H9 (cell line): ENCODE measurements at regions not wholly inside any gene's neighbourhood (a gene's known extent, or its start where the extent isn't known, plus 50 kb on each side); places are given as distances from the start of the nearest gene placed in this dataset.

ENCODE experiments used
- DNase-seq: peaks from one replicate; pipeline ENCODE4 v3.0.0-alpha.2; 2017
- H2AFZ ChIP-seq: one replicate; pipeline ENCODE4 v1.6.1; 2013; ENCODE audit warnings: mild to moderate bottlenecking, low read length, control low read depth, moderate library complexity
- H2AK5ac ChIP-seq: 2 replicates; pipeline ENCODE4 v1.6.1; 2013; ENCODE audit warnings: low read length, control low read depth, mixed read lengths; ENCODE audit not compliant: insufficient read length
- H2BK120ac ChIP-seq: one replicate; pipeline ENCODE4 v1.6.1; 2013; ENCODE audit warnings: low read depth, mild to moderate bottlenecking, low read length, control low read depth, inconsistent platforms; ENCODE audit not compliant: poor library complexity, severe bottlenecking
- H2BK12ac ChIP-seq: 2 replicates; pipeline ENCODE4 v1.6.1; 2013; ENCODE audit warnings: low read length, control low read depth, mixed read lengths, low read depth; ENCODE audit not compliant: insufficient read length
- H2BK15ac ChIP-seq: 2 replicates; pipeline ENCODE4 v1.6.1; 2013; ENCODE audit warnings: low read depth, low read length, control low read depth
- H2BK20ac ChIP-seq: one replicate; pipeline ENCODE4 v1.6.1; 2013; ENCODE audit warnings: low read depth, mild to moderate bottlenecking, low read length, control low read depth, inconsistent platforms; ENCODE audit not compliant: poor library complexity, severe bottlenecking
- H2BK5ac ChIP-seq: 2 replicates; pipeline ENCODE4 v1.6.1; 2013; ENCODE audit warnings: low read length, control low read depth, mixed read lengths; ENCODE audit not compliant: insufficient read length
- H3K14ac ChIP-seq: 2 replicates; pipeline ENCODE4 v1.6.1; 2013; ENCODE audit warnings: low read length, control low read depth; ENCODE audit not compliant: insufficient read depth
- H3K18ac ChIP-seq: 2 replicates; pipeline ENCODE4 v1.6.1; 2013; ENCODE audit warnings: low read depth, mild to moderate bottlenecking, mixed read lengths, low read length, control low read depth; ENCODE audit not compliant: insufficient read length
- H3K23ac ChIP-seq: 2 replicates; pipeline ENCODE4 v1.6.1; 2013; ENCODE audit warnings: low read length, control low read depth, mixed read lengths, low read depth; ENCODE audit not compliant: insufficient read length
- H3K23me2 ChIP-seq: 2 replicates; pipeline ENCODE4 v1.6.1; 2013; ENCODE audit warnings: low read depth, mild to moderate bottlenecking, mixed read lengths, low read length, control low read depth; ENCODE audit not compliant: insufficient read length, poor library complexity, severe bottlenecking
- H3K27ac ChIP-seq: 2 replicates; pipeline ENCODE4 v1.5.1; 2013; ENCODE audit warnings: low read length, control low read depth, mixed read lengths, low read depth; ENCODE audit not compliant: insufficient read length
- H3K27me3 ChIP-seq: 2 replicates; pipeline ENCODE4 v1.6.1; 2013; ENCODE audit warnings: low read length, control low read depth, inconsistent platforms; ENCODE audit not compliant: insufficient read depth
- H3K4ac ChIP-seq: 2 replicates; pipeline ENCODE4 v1.6.1; 2013; ENCODE audit warnings: low read depth, mild to moderate bottlenecking, control low read depth, inconsistent platforms, low read length, moderate library complexity
- H3K4me1 ChIP-seq: 2 replicates; pipeline ENCODE4 v1.6.1; 2013; ENCODE audit warnings: low read length, control low read depth, inconsistent platforms; ENCODE audit not compliant: insufficient read depth
- H3K4me2 ChIP-seq: 2 replicates; pipeline ENCODE4 v1.6.1; 2013; ENCODE audit warnings: low read length, control low read depth, mixed read lengths; ENCODE audit not compliant: insufficient read length, insufficient read depth
- H3K56ac ChIP-seq: 2 replicates; pipeline ENCODE4 v1.6.1; 2013; ENCODE audit warnings: low read depth, mild to moderate bottlenecking, mixed read lengths, low read length, control low read depth; ENCODE audit not compliant: insufficient read length
- H3K79me1 ChIP-seq: 2 replicates; pipeline ENCODE4 v1.6.1; 2013; ENCODE audit warnings: low read depth, mild to moderate bottlenecking, moderate library complexity, low read length, control low read depth, inconsistent platforms; ENCODE audit not compliant: insufficient read depth, poor library complexity, severe bottlenecking
- H3K79me2 ChIP-seq: 2 replicates; pipeline ENCODE4 v1.6.1; 2013; ENCODE audit warnings: low read length, control low read depth, inconsistent platforms; ENCODE audit not compliant: insufficient read depth
- H3K9ac ChIP-seq: 2 replicates; pipeline ENCODE4 v1.6.1; 2013; ENCODE audit warnings: low read length, control low read depth, mixed read lengths; ENCODE audit not compliant: insufficient read length; ENCODE audit errors: extremely low read depth
- H3K9me3 ChIP-seq: one replicate; pipeline ENCODE4 v1.6.1; 2013; ENCODE audit warnings: low read depth, low read length, inconsistent platforms; ENCODE audit not compliant: control insufficient read depth
- H3T11ph ChIP-seq: one replicate; pipeline ENCODE4 v1.6.1; 2013; ENCODE audit warnings: mild to moderate bottlenecking, low read length, control low read depth, inconsistent platforms
- H4K20me1 ChIP-seq: one replicate; pipeline ENCODE4 v1.6.1; 2013; ENCODE audit not compliant: control insufficient read depth, insufficient read length, insufficient read depth
- H4K5ac ChIP-seq: 2 replicates; pipeline ENCODE4 v1.6.1; 2013; ENCODE audit warnings: low read depth, mild to moderate bottlenecking, mixed read lengths, low read length, control low read depth; ENCODE audit not compliant: insufficient read length
- H4K8ac ChIP-seq: replicated peaks from 2 replicates; pipeline ENCODE4 v1.6.1; 2013; ENCODE audit warnings: low read length, control low read depth, mixed read lengths, low read depth; ENCODE audit not compliant: insufficient read length
- H4K91ac ChIP-seq: 2 replicates; pipeline ENCODE4 v1.6.1; 2013; ENCODE audit warnings: low read depth, mild to moderate bottlenecking, moderate library complexity, mixed read lengths, low read length, control low read depth; ENCODE audit not compliant: insufficient read length
- H3K27ac Mint-ChIP-seq, 3 experiments: 2 replicates in 2 of 3; 3 replicates in 1 of 3; pipeline ENCODE4 v1.8.0; 2020 to 2021; ENCODE audit warnings: mixed read lengths in 3 of 3, mild to moderate bottlenecking in 1 of 3, moderate library complexity in 1 of 3
- H3K27me3 Mint-ChIP-seq: 2 replicates; pipeline ENCODE4 v1.8.0; 2021; ENCODE audit warnings: low read depth, mild to moderate bottlenecking, moderate library complexity, mixed read lengths
- H3K36me3 Mint-ChIP-seq, 3 experiments: 2 replicates in 2 of 3; 3 replicates in 1 of 3; pipeline ENCODE4 v1.8.0; 2020 to 2021; ENCODE audit warnings: low read depth in 3 of 3, mixed read lengths in 3 of 3; ENCODE audit not compliant: insufficient read depth in 1 of 3
- H3K4me1 Mint-ChIP-seq, 2 experiments: 2 replicates each; pipeline ENCODE4 v1.8.0; 2020; ENCODE audit warnings: mixed read lengths in 2 of 2
- H3K4me3 Mint-ChIP-seq, 2 experiments: 2 replicates in 1 of 2; 3 replicates in 1 of 2; pipeline ENCODE4 v1.8.0; 2020 to 2021; ENCODE audit warnings: mild to moderate bottlenecking in 2 of 2, mixed read lengths in 2 of 2, moderate library complexity in 1 of 2
- H3K9me3 Mint-ChIP-seq, 2 experiments: 2 replicates in 1 of 2; 3 replicates in 1 of 2; pipeline ENCODE4 v1.8.0; 2020; ENCODE audit warnings: mild to moderate bottlenecking in 2 of 2, mixed read lengths in 2 of 2, moderate library complexity in 1 of 2
- CTCF ChIP-seq: fragments of 200-600 bp; sonication (generic); conservative IDR thresholded peaks from 3 replicates; pipeline ENCODE4 v1.8.0; 2021; ENCODE audit warnings: antibody characterized with exemption, mild to moderate bottlenecking
- WGBS: extraction: QIAGEN DNeasy Blood & Tissue Kit; methylation state at CpG from one replicate; pipeline ENCODE4 v1.1.7; 2013; ENCODE audit warnings: missing lambda C conversion rate, low lambda C conversion rate, mixed read lengths; ENCODE audit not compliant: insufficient read length; ENCODE audit errors: extremely low coverage; 5-methylcytosine and 5-hydroxymethylcytosine counted together

GRCh38 chr1:112807999-112808398 lies 92.9 kb upstream of the PPM1J start:
- H3T11ph ChIP-seq, result no peak overlapping the region
- no peaks in the 10 kb centered on the region for H3K9me3 ChIP-seq
- H3K56ac ChIP-seq, result no peak overlapping the region
- Mint-ChIP-seq H3K9me3 (no peaks in the 10 kb centered on the region), H3K36me3 (peaks cover 0 to 13% (median 0%) of the 10 kb centered on the region in 3 experiments; a peak in 2 of 7 replicates), H3K4me3 (no peak overlapping the region), H3K27me3 (no peaks in the 10 kb centered on the region), H3K4me1 (peaks cover 68 to 75% of the 10 kb centered on the region in 2 experiments), H3K27ac (no peak overlapping the region)
- no peak overlapping the region for H3K18ac ChIP-seq
- no peak overlapping the region for H4K5ac ChIP-seq
- H2BK12ac ChIP-seq, result no peak overlapping the region
- no peak overlapping the region for H3K14ac ChIP-seq
- no peak overlapping the region for H3K4me2 ChIP-seq
- no peak overlapping the region for H3K27ac ChIP-seq
- H3K4me1 ChIP-seq, result peaks cover 6% of the 10 kb centered on the region; the same call in 1 of the 2 replicates
- H2AK5ac ChIP-seq, result no peak overlapping the region
- H2BK20ac ChIP-seq, result no peak overlapping the region
- H4K20me1 ChIP-seq, result no peaks in the 10 kb centered on the region
- no peak overlapping the region for H4K91ac ChIP-seq
- DNase-seq, result no peak
- no peaks in the 10 kb centered on the region for H3K79me1 ChIP-seq
- no peaks in the 10 kb centered on the region for H3K27me3 ChIP-seq
- no peak overlapping the region for H3K9ac ChIP-seq
- no peak overlapping the region for H2BK120ac ChIP-seq
- H3K23me2 ChIP-seq, result no peaks in the 10 kb centered on the region
- no peak overlapping the region for H4K8ac ChIP-seq
- no peaks in the 10 kb centered on the region for H3K79me2 ChIP-seq
- WGBS, result no CpG with 5 or more reads among the region's 3 CpGs
- no peak overlapping the region for H2BK15ac ChIP-seq
- no peak overlapping the region for H3K23ac ChIP-seq
- H3K4ac ChIP-seq, result no peak overlapping the region
- no peak for TF ChIP-seq CTCF
- H2AFZ ChIP-seq, result no peak overlapping the region
- no peak overlapping the region for H2BK5ac ChIP-seq
